Fibroblast of mammary gland (primary cell): ENCODE measurements at regions not wholly inside any gene's neighbourhood (a gene's known extent, or its start where the extent isn't known, plus 50 kb on each side); places are given as distances from the start of the nearest gene placed in this dataset.

Source experiments
- DNase-seq: peaks from one replicate; pipeline ENCODE4 v3.0.0-alpha.2; 2010; ENCODE audit warnings: low read depth
- H3K4me3 ChIP-seq: 2 replicates; pipeline ENCODE4 v1.5.1; 2011; ENCODE audit warnings: low read depth, mild to moderate bottlenecking, low read length, moderate library complexity; ENCODE audit not compliant: control insufficient read depth
- CTCF ChIP-seq: conservative IDR thresholded peaks from 2 replicates; pipeline ENCODE4 v1.5.1; 2011; ENCODE audit warnings: low read depth, low read length, inconsistent platforms; ENCODE audit not compliant: control insufficient read depth, insufficient read depth

DNA sequence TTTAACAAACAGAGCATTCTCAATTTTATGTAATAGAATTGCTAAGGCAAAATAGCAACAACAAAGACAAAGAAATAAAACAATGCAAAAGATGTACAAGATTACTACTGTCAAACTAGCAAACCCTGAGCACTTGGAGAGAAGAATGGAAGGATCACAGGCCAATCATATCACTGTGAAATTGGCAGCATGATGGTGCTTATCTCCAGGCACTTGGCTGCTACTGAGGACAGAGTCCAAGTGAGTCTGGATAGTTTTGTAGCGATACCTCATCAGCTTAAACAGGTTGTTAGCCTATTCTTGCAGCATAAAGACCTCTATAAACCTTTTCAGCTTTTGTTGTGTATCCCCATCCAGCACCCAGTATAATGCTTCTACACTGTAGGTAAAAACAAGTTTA is 117.7 kb downstream of the C4orf33 start:
- no peak for TF ChIP-seq CTCF
- no peak overlapping the region for H3K4me3 ChIP-seq
- no peak for DNase-seq

DNA sequence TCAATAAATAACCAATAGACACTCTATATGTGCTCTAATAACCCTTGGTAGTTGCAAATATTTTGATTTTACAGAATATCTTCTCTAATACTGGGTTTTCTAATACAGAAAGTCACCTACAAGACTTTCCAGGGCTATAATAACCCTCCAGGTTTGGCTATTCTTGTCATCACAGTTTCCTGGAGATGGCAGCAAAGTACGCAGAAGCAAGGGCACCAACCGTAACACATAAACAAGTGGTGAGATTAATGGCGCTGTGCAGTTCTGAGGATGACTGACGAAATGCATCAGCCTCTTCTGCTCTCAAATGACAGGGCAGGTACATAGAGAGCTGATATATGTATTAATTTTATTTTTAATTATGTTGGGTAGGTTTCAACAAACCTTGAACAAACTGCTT is 122.4 kb downstream of the C4orf33 start:
- peak; percentile 31 for DNase-seq
- peak; percentile 34 for TF ChIP-seq CTCF
- no peak overlapping the region for H3K4me3 ChIP-seq

DNA sequence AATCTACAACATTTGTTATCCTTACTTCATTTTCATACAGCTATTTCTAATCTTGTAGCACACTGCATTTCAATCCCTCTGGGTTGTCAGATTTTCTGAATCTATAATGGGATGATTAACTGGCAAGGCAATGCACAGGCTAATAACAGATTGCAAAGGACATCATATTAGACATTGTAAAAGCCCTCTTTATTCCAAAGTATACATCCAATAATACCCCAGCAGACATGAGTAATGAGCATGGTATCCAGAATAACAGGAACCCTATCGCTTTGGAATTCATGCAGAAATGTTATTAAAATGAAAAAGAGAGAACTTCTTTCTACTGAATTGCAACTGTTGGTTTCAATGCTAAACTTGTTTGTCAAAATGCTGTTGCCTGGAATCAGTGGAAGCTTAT is 122.9 kb downstream of the C4orf33 start:
- no peak for DNase-seq
- H3K4me3 ChIP-seq = no peak overlapping the region

GRCh38 chr4:129220254-129220653 is 124.3 kb downstream of the C4orf33 start:
- no peak for TF ChIP-seq CTCF
- H3K4me3 ChIP-seq = no peak overlapping the region
- DNase-seq = no peak

More for the DNA sequence above, 122.9 kb downstream of the C4orf33 start:
- TF ChIP-seq CTCF = no peak

DNA sequence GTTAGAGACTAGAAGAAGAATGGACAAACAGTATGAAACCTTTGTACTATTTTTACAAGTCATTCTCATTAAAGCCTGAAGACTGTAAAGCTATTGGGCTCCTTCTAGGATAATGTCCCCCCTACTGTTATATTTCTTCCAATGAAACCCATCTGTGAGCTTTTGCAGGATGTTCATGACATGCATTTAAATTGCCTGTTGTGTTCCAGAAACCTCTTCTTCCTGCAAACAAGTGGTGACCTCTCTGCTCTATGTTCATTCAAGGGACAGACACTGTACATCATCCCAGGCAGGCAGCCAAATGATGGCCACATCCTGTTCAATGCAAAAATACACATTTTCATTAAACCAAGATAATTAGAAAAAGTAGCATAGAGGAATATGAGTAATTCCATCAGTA is 128.0 kb downstream of the C4orf33 start:
- peak; percentile 30 for DNase-seq
- no peak overlapping the region for H3K4me3 ChIP-seq
- no peak for TF ChIP-seq CTCF

DNA sequence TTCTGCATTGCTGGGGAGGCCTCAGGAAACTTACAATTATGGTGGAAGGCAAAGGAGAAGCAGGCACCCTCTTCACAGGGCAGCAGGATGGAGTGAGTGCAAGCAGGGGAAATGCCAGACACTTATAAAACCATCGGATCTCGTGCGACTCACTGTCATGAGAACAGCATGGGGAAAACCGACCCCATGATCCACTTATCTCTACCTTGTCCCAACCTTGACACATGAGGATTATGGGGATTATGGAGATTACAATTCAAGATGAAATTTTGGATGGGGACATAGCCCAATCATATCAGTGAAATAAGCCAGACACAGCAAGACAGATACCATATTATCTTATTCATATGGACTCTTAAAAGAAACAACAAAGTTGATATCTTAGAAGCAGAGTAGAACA is 134.9 kb downstream of the C4orf33 start:
- no peak overlapping the region for H3K4me3 ChIP-seq
- no peak for TF ChIP-seq CTCF
- DNase-seq = no peak

- peak; percentile 41 for DNase-seq
- H3K4me3 ChIP-seq = no peak overlapping the region
- no peak for TF ChIP-seq CTCF
Observed at GRCh38 chr4:129231945-129232588, 136.1 kb downstream of the C4orf33 start.
